ENCODE measurements at regions not wholly inside any gene's neighbourhood (a gene's known extent, or its start where the extent isn't known, plus 50 kb on each side); places are given as distances from the start of the nearest gene placed in this dataset.

DNA sequence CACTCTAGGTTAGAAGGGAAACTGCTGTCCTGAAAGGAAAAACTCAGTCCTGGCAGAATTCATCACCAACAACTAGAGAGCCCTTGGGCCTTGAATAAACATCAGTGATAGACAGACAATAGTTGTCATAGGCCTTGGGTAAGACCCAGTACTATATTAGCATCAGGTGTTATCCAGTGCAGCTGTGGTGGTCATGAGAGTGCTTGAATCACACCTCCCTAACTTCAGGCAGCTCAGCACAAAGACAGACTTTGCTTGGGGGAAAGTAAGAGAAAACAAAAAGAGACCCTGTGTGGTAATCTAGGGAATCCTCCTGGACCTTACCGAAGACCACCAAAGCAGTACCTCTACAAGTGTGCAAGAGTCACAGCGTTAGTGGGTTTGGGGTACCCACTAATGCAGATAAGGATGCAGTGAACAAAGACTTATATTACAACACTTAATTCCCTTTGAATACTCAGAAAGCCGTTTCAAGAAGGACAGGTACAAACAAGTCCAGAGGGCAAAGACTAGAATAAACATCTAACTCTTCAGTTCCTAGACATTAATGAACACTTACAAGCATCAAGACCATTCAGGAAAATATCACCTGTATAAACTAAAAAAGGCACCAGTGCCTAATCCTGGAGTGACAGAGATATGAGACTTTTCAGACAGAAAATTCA lies 332.3 kb upstream of the EPHA3 start:
- DNase-seq (ENCODE audit: low read depth), result no peak
- H3K36me3 ChIP-seq (ENCODE audit: control insufficient read depth, insufficient read depth, low read length), result no peaks in the 10 kb centered on the region
- TF ChIP-seq, protein P1, sequence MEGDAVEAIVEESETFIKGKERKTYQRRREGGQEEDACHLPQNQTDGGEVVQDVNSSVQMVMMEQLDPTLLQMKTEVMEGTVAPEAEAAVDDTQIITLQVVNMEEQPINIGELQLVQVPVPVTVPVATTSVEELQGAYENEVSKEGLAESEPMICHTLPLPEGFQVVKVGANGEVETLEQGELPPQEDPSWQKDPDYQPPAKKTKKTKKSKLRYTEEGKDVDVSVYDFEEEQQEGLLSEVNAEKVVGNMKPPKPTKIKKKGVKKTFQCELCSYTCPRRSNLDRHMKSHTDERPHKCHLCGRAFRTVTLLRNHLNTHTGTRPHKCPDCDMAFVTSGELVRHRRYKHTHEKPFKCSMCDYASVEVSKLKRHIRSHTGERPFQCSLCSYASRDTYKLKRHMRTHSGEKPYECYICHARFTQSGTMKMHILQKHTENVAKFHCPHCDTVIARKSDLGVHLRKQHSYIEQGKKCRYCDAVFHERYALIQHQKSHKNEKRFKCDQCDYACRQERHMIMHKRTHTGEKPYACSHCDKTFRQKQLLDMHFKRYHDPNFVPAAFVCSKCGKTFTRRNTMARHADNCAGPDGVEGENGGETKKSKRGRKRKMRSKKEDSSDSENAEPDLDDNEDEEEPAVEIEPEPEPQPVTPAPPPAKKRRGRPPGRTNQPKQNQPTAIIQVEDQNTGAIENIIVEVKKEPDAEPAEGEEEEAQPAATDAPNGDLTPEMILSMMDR (IDR thresholded peaks at IDR 0.05; ENCODE audit: insufficient read depth, low read length, poor library complexity, severe bottlenecking), result no peak
- H3K27me3 ChIP-seq (ENCODE audit: control insufficient read depth, insufficient read depth, low read length), result no peaks in the 10 kb centered on the region
- H3K4me3 ChIP-seq (ENCODE audit: low read depth, low read length), result no peak overlapping the region

DNA sequence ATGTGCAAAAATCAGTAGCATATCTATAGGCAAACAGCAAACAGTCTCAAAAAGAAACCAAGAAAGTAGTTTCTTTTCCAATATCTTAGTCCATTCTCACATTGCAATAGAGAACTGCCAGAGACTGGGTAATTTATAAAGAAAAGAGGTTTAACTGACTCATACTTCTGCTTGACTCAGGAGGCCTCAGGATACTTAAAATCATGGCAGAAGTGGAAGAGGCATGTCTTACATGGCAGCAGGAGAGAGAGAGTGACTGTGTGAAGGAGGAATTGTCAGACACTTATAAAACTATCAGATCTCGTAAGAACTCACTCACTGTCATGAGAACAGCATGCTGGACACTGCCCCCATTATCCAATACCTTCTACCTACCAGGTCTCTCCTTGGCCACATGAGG lies 327.9 kb upstream of the EPHA3 start:
- H3K27me3 ChIP-seq (ENCODE audit: control insufficient read depth, insufficient read depth, low read length), result no peaks in the 10 kb centered on the region
- no peak overlapping the region for H3K4me3 ChIP-seq (ENCODE audit: low read depth, low read length)
- TF ChIP-seq, protein P1 (IDR thresholded peaks at IDR 0.05; ENCODE audit: insufficient read depth, low read length, poor library complexity, severe bottlenecking), result no peak
- no peaks in the 10 kb centered on the region for H3K36me3 ChIP-seq (ENCODE audit: control insufficient read depth, insufficient read depth, low read length)
- no peak for DNase-seq (ENCODE audit: low read depth)

DNA sequence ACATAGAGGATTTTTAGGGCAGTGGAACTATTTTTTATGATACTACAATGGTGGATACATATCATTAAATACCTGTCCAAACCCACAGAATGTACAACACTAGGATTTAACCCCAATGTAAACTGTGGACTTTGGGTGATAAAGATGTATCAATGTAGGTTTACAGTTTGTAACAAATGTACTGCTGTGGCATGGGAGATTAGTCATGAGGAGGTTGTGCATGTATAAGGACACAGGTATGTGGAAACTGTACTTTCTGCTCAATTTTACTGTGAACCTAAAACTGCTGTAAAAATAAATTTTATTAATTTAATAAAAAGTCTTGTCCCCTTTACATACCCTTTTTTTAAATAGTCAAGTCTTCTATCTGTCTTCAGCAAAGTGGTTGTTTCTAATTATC lies 322.5 kb upstream of the EPHA3 start:
- H3K27me3 ChIP-seq (ENCODE audit: control insufficient read depth, insufficient read depth, low read length), result no peaks in the 10 kb centered on the region
- TF ChIP-seq, protein P1 (IDR thresholded peaks at IDR 0.05; ENCODE audit: insufficient read depth, low read length, poor library complexity, severe bottlenecking), result no peak
- no peak for DNase-seq (ENCODE audit: low read depth)
- no peak overlapping the region for H3K4me3 ChIP-seq (ENCODE audit: low read depth, low read length)
- H3K36me3 ChIP-seq (ENCODE audit: control insufficient read depth, insufficient read depth, low read length), result no peaks in the 10 kb centered on the region

DNA sequence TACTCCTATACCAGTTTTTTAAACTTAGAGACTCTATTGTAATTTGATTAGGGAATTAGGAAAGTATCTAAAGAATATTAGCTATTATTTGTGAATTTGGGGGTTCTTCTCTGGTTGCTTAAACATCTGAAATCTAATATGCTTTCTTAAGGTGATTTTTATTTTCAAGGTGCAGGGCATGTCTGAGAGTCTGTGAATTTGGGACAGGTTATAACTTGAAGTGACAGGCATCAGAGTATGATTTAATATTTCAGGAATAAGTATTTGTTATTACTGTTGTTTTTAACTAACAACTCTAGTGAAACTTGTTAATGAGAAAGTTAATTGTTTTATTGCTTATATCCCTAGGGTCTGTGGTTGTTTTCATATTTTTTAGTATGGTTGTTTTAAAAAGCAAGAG lies 321.6 kb upstream of the EPHA3 start:
- DNase-seq (ENCODE audit: low read depth), result no peak
- TF ChIP-seq, protein P1 (IDR thresholded peaks at IDR 0.05; ENCODE audit: insufficient read depth, low read length, poor library complexity, severe bottlenecking), result no peak
- H3K36me3 ChIP-seq (ENCODE audit: control insufficient read depth, insufficient read depth, low read length), result no peaks in the 10 kb centered on the region

DNA sequence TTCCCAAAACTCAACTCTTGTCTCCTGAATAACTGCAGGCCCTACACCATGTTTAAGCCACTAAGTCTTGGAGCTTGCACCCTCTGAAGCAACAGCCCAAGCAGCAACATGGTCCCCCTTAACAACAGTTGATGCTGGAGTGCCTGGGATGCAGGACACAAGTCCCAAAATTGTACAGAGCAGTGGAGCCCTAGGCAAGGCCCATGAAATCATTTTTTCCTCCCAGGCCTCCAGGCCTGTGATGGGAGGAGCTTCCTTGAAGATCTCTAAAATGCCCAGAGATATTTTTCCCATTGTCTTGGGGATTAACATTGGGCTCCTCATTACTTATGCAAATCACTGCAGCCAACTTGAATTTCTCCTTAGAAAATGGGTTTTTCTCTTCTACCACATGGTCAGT lies 311.9 kb upstream of the EPHA3 start:
- DNase-seq (ENCODE audit: low read depth), result no peak
- Histone ChIP-seq H3K27me3 (ENCODE audit: control insufficient read depth, insufficient read depth, low read length) (no peaks in the 10 kb centered on the region), H3K36me3 (ENCODE audit: control insufficient read depth, insufficient read depth, low read length) (no peaks in the 10 kb centered on the region), H3K4me3 (ENCODE audit: low read depth, low read length) (no peak overlapping the region)
- TF ChIP-seq, protein P1 (IDR thresholded peaks at IDR 0.05; ENCODE audit: insufficient read depth, low read length, poor library complexity, severe bottlenecking), result no peak

More for the DNA sequence above, 321.6 kb upstream of the EPHA3 start:
- Histone ChIP-seq H3K4me3 (ENCODE audit: low read depth, low read length) (no peak overlapping the region), H3K27me3 (ENCODE audit: control insufficient read depth, insufficient read depth, low read length) (no peaks in the 10 kb centered on the region)

DNA sequence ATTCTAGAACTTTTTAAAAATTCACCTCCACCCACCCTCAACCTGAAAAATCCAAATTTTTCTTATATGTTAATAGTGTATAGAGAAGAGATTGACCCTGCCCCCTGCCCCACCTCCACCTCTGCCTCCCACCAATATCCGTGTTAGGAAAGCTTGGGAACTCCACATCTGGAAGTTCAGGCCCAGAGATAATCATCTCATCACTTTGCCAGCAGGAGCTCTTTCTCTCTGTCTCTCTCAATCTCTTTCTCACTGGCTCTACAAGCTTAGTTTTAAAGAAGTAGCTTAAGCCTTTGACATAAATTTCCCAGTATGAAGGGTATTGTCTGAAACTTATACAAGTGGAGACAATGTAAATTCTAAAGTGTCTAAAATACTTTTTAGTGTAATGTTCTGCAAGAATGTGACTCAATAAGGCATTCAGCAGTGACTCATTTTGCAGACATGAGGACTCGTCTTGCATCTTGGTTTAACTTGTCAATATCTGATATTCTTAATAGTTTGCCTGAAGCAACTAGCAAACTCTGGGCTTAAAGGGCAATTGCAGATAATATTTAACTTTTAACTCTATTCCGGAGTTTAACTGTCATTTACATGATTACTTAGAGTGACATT lies 299.8 kb upstream of the EPHA3 start:
- TF ChIP-seq, protein P1 (IDR thresholded peaks at IDR 0.05; ENCODE audit: insufficient read depth, low read length, poor library complexity, severe bottlenecking), result no peak
- DNase-seq (ENCODE audit: low read depth), result peak; percentile 70
- no peaks in the 10 kb centered on the region for H3K27me3 ChIP-seq (ENCODE audit: control insufficient read depth, insufficient read depth, low read length)
- H3K4me3 ChIP-seq (ENCODE audit: low read depth, low read length), result no peak overlapping the region
- no peaks in the 10 kb centered on the region for H3K36me3 ChIP-seq (ENCODE audit: control insufficient read depth, insufficient read depth, low read length)
